GM19438 (cell line): ENCODE measurements at regions not wholly inside any gene's neighbourhood (a gene's known extent, or its start where the extent isn't known, plus 50 kb on each side); places are given as distances from the start of the nearest gene placed in this dataset.

Experiments used
- ATAC-seq: cut with Tn5 transposase; IDR thresholded peaks from one replicate; pipeline ENCODE4 v1.9.1; 2021; ENCODE audit warnings: low read depth; ENCODE audit not compliant: unreplicated experiment

DNA sequence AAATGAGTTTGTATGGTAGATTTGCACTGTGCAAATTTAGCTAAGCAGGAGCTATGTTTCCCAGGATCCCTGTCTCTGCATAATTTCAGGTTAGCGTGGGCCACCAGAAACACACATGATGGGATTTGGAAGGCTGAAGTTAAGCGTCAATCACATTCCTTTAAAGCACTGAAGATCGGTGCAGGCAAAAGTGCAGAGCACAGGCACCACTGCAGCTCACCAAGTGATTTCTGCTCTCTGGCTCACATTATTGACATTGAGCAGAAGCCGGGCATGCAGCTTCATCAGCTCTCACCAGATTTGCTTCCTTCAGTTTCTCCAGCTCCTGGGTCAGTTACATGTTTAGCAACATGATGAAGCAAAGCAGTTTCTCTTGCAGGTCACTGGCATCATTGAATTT is 256.4 kb upstream of the TGFBR2 start:
- ATAC-seq, result no peak

DNA sequence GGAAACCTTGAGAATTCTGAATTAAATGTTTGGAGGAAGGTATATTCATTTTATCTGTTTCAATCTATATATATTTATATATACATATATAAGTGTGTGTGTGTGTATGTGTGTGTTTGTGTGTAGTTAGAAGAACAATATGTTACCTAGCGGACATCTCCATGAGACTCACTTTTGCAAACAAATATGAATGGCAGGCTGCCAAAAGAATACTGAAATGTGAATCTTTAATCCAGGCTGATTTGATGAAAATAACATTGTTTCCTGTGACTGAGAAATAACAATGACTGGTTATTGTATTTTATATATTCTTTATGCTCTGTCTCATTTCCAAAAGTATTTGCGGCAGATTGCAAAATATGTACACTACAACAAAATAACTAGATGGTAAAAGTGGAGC is 255.5 kb upstream of the TGFBR2 start:
- no peak for ATAC-seq

DNA sequence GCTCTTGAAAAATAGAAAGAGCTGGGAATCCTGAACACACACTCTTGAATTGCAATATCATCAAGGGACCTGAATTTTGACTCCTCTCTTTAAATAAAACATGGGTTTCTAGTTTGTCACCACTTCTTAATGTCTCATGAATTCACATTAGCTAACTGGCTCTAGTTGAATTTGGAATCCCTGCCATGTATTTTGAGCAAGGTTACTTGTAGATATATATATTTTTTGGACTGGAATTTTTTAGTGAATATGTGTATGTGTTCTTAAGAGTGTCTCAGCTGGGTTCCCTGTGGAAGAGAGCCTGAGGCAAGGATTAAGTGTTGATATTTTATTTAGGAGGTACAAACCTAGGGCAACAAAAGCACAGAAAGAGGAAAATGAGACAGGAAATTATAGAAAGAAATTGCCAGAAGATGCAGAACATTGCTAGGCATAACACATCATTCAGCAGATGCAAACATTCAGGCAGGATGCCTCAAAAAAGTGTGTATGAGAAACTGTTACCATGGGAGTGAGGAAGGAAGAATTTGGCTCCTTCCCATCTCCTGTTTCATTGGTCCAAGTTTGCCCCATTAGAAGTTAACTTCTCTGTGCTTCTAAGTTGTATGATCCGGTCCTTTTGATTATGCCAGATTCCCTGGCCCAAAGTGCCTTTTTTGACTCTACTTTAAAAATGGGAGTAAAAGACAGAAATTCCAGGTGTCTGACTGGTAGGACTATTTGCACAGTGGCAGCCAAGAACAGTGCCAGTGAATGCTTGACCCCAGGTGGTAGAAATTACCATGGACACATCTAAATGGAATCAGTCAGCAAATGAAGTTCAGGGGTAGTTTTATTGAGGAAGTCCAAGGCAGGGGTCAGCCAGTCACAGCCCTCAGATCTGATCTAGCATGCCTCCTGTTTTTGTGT is 253.7 kb upstream of the TGFBR2 start:
- ATAC-seq, result no peak

DNA sequence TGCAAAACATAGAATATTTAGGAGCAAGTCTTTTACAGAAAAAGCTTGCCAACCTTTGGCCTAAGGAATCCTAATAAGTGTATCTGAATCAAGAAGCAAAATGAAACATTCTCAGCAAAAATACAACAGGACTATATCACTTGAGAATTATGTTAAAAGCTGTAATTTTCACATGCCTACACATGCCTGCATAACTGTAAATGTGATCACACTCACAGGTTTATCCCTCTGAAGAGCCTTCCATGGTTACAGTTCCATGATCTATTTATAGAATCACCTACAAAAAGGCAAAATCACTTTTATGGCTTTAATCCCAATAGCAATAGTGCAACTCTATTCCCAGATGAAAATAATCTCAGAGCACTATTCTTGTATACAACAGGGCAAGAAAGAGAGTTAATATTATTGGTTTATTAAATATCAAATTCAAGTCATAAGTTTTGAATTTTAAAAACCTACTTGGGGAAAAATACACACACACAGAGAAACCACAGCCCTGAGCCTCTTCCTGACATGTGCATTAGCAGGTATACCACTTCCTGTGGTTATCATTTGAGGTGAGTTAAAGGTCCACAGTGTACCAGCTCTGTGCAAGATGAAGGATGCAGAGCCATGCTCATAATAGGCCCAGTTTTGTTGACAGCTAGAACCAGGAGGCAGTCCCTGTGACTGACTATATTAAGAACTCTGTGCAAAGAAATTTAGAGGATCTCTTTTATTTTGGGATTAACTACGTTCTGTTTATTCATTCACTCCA is 252.5 kb upstream of the TGFBR2 start:
- peak; percentile 98 for ATAC-seq

DNA sequence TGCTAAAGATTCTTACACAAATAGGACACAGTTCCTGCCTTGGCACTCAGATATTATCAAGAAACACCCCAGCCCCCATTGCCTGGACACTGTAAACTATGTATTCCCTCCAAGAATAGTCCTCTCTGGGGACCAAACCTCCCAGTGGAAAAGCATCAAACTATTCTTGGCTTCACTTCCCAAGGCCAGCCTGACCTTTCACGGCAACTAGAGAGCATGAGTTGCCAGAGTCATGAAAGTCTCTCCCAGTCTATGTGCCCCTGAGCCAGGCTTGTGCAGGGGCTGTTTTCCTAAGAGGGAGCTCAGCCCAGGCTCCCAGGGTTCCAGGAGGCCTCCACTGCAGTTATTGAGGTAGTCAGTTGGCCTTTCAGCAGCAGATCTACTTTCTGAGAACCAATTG is 251.9 kb upstream of the TGFBR2 start:
- no peak for ATAC-seq

DNA sequence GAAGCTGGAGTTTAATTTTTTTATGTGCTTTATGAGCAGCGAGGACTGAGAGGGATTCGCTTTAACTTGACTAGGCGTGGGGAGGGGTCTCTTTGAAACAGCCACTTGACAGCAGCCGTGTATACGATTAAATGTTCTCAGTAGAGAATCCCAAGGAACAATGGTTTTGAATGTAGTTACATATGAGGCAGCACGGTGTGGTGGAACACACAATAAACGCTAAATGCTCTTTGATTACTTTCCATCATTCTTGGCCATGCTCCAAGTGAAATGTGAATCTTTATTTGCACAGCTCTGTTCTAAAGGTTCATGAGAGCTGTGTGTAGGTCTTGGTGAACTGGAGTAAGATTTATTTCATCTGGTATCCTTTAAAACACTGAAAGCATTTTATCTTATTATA is 251.4 kb upstream of the TGFBR2 start:
- no peak for ATAC-seq

DNA sequence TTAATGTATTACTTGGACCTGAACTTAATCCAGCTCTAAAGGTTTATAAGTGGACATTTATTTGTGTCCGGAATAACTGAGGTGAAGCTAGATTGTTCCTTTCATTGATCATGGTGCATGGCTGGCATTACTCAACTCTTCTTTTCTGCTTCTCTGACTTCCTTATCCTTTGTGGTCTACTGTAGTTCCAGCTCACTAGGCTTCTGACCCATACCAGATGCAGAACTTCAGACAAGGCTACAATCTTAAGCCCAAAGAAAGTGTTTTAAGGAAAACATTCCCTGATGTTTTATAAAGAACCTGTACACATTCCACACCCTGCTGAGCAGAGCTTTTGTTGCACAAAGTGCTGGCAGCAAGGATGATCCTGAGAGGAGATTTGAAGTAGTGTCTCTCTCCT is 250.8 kb upstream of the TGFBR2 start:
- no peak for ATAC-seq

DNA sequence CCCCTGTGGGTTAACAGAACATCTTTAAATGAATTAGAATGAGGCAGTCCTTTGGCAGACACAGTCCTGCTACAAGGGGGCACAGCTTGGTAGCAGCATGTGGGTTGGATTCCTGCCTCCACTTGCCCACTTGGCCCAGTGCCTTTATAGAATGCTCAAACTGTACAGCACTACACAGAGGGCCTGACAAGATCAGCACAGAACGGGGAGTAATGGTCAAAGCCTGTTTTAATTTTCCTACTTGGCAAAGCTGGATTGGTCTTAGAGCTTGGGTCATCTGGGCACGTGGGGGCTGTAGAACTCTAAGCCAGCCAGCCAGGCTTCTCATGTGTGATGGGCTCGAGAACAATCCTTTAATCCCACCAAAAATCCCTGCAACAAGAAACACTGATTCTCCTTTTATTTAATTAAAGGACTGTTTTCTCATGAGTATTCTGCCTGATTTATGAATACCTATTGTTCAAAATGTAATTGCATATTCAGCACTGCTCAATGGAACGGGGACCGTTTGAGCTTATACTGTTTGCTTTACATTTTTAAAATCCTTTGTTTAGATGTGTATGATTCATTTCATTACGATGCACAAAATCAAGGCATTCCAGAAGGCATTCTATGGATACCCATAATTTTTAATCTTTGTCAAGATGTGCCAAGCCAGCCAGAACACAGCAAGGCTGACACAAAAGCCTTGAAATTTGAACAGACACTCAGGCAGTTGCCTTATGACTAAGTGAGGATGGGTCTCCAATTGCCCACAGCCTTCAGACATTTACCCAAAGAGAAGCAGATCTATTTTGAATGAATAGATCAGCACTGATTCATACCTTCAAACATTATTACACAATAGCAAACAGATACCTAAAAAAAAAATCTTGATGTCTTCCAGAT is 249.3 kb upstream of the TGFBR2 start:
- ATAC-seq, result no peak

DNA sequence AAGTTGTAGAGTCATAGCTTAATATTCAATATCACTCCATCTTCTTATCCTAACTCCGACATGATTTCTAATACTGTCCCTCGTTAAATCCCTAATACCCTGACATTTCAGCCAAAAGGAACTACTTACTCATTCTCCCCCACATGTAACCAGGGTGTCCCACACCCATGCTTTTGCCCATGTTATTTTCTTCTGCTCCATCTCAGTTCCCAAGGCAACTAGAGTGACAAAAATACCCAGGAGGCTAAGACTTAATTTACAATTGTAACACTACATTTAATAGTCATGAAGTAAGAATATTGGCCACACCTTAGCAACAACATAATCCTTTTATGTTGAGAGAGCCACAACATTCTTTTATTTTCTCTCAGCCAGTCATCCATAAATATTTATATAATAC is 248.5 kb upstream of the TGFBR2 start:
- ATAC-seq, result no peak

DNA sequence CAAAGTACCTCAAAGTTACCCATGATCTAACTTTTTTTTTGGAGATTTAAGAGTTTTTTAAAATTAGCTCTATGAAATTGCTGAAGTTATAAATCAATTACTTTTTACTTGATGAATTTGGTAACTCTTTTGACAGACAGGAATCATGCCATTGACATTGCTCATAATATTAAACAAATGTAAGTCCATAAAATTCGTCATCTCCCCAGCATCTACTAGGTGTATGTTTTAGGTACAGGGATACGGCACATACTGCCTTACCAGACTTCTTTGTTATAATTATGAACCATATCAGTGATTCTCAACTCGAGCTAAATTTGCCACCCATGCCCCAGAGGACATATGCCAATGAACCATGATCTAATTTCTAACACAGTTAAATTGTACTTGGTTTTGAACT is 247.5 kb upstream of the TGFBR2 start:
- ATAC-seq, result no peak

DNA sequence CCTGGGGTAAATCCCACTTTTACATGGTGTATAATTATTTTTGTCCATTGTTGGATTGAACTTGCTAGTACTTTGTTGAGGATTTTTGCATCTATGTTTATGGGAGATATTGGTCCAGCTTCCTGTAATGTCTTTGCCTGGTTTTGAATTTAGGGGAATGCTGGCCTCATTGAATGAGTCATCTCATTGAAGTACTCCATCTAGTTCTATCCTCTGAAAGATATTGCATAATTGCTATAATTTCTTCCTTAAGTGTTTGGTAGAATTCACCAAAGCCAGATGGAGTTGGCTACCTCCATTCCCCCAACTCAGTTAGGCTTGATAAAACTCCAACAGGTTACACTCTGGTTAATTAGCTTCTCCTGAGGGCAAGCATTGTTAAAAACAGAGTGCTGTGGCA is 237.4 kb upstream of the TGFBR2 start:
- no peak for ATAC-seq

DNA sequence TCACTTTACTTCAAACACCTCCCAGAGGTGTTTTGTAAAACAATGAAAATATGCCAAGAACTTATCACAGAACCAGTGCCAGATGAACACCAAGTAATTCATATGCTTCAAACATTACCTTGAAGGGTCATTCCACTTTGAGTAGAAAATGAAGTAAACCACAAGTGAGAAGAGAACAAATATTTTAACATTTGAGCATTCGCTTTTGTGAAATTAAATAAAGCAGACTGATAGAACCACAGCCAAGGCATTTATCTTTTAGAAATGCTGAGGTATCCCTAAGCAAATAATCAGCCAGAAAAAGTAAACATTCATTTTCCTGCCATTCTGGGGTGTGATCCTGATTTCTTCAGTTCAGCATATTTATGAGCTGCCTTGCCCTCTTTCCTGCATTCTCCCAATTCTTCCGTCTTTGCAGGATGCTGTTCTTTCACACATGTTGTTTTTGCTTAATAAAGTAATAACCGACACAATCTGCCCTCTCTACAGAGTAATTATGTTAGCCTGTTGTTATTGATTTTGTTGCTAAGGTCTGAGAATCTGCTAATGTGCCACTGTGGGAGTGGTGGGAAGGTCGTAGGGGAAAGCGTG is 235.6 kb upstream of the TGFBR2 start:
- no peak for ATAC-seq

DNA sequence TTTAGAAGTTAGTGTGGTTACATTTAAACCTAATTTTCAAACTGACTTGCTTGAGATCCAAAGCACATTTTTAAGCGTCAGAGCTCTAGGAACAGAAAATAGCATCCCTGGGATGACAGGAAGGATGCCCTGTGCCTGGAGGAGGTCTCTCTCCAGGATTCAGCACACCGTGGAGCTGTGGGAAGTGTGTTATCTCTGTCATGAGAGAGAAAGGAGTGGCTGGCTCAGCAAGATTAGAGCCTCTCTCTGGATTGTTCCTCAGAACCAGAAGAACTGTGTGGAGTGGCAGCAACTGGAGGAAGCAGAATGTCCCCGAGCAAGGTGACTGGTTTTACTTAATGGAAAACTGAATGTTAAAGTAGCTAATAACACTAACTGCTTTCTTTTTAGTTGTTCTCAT is 233.6 kb upstream of the TGFBR2 start:
- ATAC-seq, result no peak

DNA sequence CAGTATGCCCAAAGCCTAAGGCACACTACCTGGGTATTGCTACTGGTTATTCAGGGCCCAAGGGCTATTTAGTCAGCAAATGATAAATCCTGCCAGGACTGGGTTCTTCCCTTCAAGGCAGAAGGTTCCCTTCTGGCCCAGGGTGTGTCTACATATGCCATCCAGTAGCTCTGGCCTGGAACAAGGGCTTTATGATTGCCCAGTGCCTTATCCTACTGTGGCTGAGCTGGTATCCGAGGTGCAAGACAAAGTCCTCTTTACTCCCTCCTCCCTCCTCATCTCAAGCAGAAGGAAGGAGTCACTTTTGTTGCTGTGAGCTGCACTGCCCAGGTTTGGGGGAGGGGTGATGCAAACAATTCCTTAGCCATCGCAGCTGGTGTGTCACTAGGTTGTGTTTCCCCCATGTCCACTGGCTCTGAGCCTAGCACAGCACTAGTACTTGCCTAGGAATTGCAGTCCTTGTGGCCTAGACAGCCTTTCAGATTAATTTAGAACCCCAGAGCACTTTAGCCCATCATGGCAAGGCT is 221.8 kb upstream of the TGFBR2 start:
- no peak for ATAC-seq

DNA sequence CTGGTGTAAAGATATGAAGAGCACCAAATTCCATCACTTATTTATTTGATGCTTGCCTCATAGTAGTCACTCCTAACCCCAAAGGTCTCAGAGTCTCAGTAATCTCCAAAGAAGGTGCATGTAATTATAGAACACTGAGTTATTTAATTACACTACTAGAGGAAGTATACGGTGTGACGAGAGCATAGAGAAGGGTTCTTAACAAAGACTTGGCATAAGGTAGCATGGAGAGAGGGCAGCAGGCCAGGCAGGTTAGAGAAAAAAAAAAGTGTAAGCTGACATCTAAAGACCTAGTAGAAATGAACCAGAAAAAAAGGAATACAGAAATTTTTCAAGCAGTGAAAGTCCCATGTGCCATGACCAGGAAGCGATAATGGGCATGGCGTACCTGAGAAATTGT is 213.3 kb upstream of the TGFBR2 start:
- no peak for ATAC-seq

DNA sequence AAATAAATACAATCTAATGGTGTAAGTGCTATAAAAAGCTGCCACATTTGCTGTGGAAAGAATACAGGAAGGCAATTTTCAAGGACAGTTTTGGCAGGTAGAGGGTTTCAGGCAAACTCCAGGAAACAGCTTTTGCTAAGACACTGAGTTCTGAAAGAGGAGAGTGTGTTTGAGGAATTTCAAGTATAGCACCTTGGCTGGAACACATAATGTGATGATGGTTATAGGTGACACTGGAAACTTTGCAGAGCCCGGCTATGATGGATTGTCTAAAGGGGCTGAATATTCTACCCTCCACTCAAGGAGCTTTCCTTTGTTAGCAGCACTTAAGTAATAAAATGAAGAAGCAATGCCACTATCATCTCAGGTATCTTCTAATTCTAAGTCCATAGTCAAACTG is 209.4 kb upstream of the TGFBR2 start:
- no peak for ATAC-seq

DNA sequence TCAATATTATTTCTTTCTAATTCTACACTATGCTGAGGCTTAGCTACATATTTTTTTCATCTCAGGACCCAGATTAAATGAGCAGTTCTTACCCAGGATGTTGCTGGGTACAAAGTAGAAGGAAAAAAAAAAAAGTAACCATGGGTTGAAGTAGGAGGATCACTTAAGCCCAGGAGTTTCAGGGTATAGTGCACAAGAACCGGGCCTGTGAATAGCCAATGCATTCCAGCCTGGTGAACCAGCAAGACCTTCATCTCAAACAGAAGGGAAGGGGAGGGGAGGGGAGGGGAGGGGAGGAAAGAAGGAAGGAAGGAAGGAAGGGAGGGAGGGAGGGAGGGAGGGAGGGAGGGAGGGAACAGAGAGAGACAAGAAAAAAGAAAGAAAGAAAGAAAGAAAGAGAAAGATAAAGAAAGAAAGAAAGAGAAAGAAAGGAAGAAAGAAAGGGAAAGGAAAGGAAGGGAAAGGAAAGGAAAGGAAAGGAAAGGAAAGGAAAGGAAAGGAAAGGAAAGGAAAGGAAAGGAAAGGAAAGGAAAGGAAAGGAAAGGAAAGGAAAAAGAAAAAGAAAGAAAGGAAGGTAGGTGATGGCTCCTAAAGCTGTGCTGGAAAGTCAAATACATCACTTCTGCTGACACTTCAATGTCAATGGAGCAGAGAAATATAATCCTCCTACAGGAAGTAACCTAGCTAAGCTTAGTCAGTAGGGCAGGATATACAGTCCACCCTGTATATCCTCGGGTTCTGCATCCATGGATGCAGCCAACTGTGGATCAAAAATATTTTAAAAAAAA is 206.8 kb upstream of the TGFBR2 start:
- no peak for ATAC-seq

DNA sequence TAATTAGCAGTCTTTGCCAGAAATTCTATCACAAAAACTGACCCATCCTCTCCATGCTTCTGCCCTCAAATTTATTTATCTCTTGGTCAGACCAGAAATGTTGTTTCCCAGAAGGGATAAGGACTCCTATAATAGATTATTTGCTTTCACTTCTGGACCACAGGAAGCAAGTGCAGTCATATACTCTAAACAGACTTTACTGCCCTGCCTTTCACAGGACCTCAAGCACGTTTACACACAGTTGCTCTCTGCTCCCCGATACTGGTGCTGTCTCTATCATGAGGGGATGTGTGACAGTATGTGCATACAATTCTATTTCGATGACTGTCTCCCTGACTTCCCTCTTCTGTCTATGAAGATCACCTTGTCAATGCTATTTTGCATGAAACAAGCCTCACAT is 205.5 kb upstream of the TGFBR2 start:
- ATAC-seq, result no peak

DNA sequence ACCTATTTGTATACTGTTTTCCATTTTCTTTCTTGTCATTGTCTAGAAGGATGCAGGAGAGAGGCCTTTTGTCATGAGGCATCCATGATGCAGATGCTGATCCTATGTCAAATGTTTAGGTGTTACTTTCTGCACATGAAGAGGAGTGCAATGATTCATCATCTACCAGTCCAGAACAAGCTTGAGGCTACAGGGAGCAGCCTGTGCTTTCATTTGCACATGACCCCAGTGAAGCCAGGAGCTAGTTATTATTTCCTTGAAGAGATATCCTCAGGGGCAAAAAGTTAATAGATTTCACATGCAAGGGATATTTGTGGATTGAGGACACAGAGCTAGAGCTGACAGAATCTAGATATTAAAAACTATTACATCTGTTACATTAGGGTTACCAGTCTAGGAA is 204.4 kb upstream of the TGFBR2 start:
- no peak for ATAC-seq

DNA sequence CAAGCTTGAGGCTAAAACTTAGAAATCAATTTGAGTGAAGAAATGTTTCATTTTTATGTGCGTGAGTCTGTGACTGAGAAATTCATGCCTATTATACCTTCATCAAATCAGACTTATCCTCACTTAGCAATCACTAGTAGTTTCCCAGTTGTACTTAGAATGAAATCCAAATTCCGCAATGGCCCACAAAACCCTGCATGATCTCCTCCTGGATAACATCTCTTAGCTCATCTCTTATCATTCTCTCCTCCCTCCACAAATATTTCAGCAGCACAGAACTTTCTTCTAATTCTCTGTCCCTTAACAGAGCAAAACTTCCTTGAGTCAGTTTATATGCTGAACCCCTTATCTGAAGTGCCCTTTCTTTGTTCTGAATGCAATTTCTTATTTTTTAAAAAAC is 198.8 kb upstream of the TGFBR2 start:
- ATAC-seq, result no peak
